Left lobe of liver (tissue), 2 donors: ENCODE measurements at regions not wholly inside any gene's neighbourhood (a gene's known extent, or its start where the extent isn't known, plus 50 kb on each side); places are given as distances from the start of the nearest gene placed in this dataset.
A peak's percentile ranks its signal among the peaks of the same experiment; 100 is the strongest.

Experiments
- ATAC-seq: fragments of 200-7000 bp; cut with Tn5 transposase; one replicate; pipeline ENCODE4 v1.9.1; 2020; ENCODE audit warnings: mild to moderate bottlenecking, moderate library complexity
- DNase-seq: peaks from one replicate; pipeline ENCODE4 v3.0.0-alpha.2; 2020; ENCODE audit warnings: low spot score
- donor health status: DM: no; HTN: no; CAD: no; lungs with moderate emphysema.
- donor health status: DM: no; HTN: yes; CAD: no.

- DNase-seq (no peak), ATAC-seq (no peak)
These were observed 180.2 kb upstream of the ZNF618 start for GRCh38 chr9:113695901-113696300.

DNA sequence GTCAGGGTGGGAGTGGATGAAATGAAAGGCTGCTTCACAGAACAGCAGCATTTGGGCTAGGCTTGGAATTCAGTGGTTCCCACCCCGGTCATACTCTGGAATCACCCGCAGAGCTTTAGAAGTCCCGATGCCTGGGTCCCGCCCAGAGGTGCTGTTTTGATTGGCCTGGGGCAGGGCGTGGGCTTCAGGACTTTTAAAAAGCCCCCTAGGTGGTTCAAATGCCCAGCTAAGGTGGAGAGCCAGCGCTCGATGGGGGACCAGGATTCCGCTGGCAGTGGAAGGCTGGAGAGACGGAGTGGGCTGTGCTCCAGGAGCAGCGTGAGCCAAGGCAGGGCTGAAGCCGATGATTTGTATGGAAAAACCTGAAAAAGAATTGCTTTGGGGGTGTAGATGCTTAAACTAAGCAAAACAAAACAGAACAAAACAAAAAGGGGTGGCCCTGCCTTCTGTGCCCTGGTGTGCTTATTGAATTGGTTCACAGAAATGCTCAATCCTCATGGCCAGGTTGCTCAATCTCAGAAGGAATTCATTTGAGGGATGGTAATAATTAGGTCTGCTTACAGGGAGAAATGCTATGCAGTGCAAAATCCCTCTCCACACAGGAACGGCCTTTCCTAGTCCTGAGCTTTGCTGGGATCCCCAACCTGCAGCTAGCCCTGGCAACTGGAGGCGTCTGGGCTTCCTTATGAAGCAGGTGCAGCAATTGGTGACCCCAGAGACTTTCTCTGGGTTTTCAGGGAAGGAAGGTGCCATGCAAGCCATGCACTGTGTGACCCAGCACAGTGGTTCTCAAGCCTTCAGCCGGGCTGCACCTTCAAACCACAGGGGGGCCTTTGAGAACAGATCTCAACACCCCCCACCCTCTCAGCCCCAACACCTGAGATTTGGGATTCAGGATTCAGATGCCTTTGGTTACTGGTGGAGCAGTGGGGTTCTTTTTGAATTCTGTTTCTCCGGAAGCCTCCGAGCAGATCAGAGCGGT, 174.0 kb upstream of the ZNF618 start:
- no peak for ATAC-seq
- DNase-seq, result peak; percentile 33

- ATAC-seq, result no peak
- DNase-seq, result peak; percentile 33
These were observed 170.7 kb upstream of the ZNF618 start for GRCh38 chr9:113705306-113705927.

DNA sequence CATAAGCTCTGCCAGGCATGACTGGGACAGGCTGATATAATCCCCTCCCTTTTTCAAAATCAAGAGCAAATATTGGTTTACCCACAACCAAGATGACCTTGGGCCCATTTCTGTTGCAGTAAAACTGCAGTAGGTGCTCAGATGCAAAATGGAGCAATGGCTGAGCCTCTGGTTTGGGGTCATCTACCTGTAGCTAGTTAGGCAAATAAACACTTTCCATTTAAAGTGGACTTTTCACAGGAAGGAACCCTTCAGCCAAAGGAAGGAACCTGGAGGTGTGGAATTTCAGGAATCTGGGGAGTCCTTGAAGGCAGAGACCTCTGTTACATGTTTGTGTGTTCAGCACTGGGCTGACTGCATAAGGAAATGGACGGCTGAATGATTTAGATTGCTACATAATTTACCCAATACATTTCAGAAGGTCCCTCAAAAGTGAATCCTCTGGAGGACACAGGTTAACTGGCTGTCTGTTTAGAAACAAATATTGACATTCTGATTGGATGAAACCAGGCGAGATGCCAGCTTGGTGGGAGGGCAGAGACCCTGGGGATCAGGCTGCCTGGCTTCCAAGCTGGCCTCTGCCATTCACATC, 170.1 kb upstream of the ZNF618 start:
- DNase-seq (peak; percentile 87), ATAC-seq (peak; percentile 65)

- ATAC-seq, result peak; percentile 7
- peak; percentile 64 for DNase-seq
These were observed 168.0 kb upstream of the ZNF618 start for GRCh38 chr9:113707953-113708695.

GRCh38 chr9:113708821-113709713, 167.0 kb upstream of the ZNF618 start:
- DNase-seq, result peak; percentile 82

DNA sequence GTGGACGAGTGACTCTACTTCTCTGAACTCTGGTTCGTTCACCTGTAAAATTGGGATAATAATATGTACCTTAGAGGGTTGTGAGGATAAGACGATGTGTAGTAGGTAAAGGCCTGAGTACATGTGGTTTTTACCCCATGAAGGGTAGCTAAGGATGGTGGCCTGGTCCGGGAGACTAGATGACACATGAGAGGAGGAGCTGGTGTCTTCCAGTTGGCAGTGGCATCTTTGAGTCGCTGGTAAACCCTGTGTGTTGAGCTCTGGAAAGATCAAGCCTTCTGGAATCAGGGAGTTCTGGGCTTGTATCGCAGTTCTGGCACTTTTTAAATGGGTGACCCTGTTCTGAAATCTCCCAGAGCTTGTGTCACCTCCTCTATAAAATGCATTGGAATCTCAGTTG, 166.4 kb upstream of the ZNF618 start:
- ATAC-seq (no peak), DNase-seq (peak; percentile 34)

More at GRCh38 chr9:113708821-113709713, 167.0 kb upstream of the ZNF618 start:
- peak; percentile 73 for ATAC-seq

DNA sequence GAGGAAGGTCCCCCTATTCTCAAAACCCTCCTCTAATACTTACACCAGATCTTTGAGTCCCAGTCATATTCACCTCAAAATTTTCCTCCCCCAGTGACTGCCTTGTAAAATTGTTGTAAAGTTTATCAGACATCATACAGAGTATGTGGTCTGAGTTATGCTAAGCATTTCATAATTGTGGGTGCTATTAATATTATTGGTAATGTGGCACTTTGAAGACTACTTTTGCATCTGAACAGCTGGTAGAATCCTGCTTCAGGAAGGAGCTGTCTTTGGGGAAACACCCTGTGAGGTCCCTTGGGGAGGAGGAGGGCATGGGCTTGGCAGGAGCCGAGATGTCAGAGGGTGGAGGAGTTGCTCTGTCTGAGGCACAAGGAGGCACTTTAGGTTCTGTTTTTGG, 164.9 kb upstream of the ZNF618 start:
- ATAC-seq, result no peak

GRCh38 chr9:113712053-113712452, 164.1 kb upstream of the ZNF618 start:
- DNase-seq (peak; percentile 41), ATAC-seq (peak; percentile 30)

More for the DNA sequence above, 164.9 kb upstream of the ZNF618 start:
- DNase-seq, result no peak

DNA sequence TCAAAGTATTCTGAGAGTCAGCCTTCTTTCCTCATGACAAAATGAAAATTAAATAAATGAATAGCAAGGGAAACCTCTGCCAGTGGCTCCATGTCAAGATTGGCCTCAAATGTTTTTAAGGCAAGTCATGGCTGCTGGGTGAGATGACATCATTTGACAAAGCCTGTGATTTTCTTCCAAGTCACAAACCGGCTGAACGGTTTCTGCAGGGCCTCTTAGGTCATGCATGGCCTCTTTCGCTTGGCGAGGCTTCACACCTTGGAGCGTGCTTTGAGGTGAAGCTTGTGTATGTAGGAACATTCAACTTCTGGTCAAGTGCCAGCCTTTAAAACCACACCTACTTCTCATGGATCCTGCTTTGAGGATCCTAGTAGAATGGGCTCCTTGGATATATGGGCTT, 161.0 kb upstream of the ZNF618 start:
- DNase-seq (no peak), ATAC-seq (no peak)

DNA sequence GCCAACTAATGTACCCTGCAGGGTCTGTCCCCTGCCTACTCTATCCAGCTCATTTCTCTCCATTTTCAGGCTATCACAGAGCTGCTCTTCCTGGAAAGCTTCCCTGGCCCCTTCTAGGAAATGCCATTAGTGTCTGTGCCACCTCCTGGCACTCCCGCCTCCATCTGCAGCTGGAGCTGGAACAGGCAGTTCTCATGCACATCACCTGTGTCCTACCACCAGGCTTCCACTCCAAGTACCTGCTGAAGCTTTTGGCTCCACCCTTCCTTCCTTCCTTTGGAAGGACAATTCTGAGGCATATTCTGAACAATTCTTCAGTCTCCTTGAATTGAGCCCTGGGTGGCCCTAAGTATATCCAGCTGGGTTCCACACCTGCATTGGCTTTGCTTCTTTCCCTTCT, 156.2 kb upstream of the ZNF618 start:
- DNase-seq, result no peak
- ATAC-seq, result no peak

DNA sequence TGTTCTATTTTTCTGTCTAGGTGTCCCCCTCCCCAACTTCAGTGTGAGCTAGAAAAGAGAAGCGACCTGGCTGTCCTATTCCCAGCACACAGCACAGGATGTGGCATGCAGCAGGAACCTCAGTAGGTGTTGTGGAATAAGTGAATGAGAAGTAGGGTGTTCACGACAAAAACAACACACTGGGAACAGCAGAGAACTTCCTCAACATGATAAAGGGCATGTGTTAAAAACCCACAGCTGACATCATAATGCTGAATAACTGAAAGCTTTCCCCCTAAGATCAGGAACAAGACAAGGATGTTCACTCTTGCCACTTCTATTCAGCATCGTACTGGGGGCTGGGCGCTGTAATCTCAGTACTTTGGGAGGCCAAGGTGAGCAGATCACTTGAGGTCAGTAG, 155.6 kb upstream of the ZNF618 start:
- no peak for ATAC-seq

DNA sequence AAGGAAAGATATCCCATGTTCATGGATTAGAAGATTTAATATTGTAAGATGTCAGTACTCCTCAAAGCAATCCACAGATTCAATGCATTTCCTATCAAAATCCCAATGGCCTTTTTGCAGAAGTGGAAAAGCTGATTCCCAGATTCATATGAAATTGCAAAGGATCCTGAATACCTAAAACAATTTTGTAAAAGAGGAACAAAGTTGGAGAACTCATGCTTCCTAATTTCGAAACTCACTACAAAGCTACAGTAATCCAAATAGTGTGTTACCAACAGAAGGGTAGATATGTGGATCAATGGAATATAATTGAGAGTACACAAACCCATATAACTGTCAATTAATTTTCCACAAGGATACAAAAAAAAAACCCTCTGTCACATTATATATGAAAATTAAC, 154.3 kb upstream of the ZNF618 start:
- ATAC-seq, result no peak
- DNase-seq, result no peak

More for the DNA sequence above, 155.6 kb upstream of the ZNF618 start:
- peak; percentile 5 for DNase-seq

DNA sequence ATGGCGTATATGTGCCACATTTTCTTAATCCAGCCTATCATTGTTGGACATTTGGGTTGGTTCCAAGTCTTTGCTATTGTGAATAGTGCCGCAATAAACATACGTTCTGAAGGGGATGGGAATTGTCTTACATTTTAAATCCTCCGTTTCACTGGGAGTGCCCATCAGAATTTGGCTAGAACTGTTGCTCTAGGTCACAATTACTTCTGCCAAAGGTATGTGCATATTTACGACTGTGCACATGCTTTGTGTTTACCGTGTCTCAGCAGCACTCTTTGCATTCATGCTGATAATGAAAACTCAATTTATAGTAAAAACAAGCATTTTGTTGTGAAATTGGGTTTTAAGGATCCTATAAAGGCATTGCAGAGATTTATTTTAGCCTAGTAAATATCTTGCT, 151.9 kb upstream of the ZNF618 start:
- DNase-seq (no peak), ATAC-seq (no peak)

- DNase-seq (no peak), ATAC-seq (no peak)
These were observed 147.1 kb upstream of the ZNF618 start for GRCh38 chr9:113728989-113729388.

- DNase-seq, result no peak
These were observed 141.3 kb upstream of the ZNF618 start for GRCh38 chr9:113734826-113735225.

GRCh38 chr9:113737517-113738271, 138.4 kb upstream of the ZNF618 start:
- ATAC-seq (peak; percentile 89), DNase-seq (no peak)

More at GRCh38 chr9:113734826-113735225, 141.3 kb upstream of the ZNF618 start:
- ATAC-seq, result no peak

DNA sequence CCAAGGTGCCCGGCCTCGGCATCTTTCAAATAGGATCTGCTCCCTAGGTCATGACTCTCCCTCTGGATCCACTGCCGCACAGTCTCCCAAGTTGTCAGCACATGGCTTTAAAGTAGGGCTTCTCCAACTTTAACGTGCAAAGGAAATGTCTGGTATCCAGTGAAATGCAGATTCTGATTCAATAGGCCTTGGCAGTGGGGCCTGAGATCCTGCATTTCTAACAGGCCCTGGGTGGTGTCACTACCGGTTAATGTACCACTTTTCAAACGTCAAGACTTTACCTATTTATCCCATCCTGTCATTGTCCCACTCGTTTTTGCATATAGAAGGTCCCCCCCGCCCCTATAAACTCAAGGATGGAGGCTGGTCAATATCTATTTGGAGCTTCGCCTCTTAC, 137.6 kb upstream of the ZNF618 start:
- no peak for ATAC-seq

More for the DNA sequence above, 137.6 kb upstream of the ZNF618 start:
- no peak for DNase-seq
